ENCODE measurements at regions not wholly inside any gene's neighbourhood (a gene's known extent, or its start where the extent isn't known, plus 50 kb on each side); places are given as distances from the start of the nearest gene placed in this dataset.

GRCh38 chr3:104791331-104791730 lies 575.4 kb upstream of the ALCAM start:
- Histone ChIP-seq H3K9me3 (no peaks in the 10 kb centered on the region), H3K27me3 (no peaks in the 10 kb centered on the region), H3K4me3 (no peak overlapping the region), H3K4me1 (no peaks in the 10 kb centered on the region), H3K36me3 (no peaks in the 10 kb centered on the region), H3K27ac (replicated peaks in 1 of 4) (no peak overlapping the region)
- intact Hi-C loops (cut with DNase I), result no loop called here
- 67% methylated on average over 1 of the region's 1 CpG for WGBS
- TF ChIP-seq, protein P1, sequence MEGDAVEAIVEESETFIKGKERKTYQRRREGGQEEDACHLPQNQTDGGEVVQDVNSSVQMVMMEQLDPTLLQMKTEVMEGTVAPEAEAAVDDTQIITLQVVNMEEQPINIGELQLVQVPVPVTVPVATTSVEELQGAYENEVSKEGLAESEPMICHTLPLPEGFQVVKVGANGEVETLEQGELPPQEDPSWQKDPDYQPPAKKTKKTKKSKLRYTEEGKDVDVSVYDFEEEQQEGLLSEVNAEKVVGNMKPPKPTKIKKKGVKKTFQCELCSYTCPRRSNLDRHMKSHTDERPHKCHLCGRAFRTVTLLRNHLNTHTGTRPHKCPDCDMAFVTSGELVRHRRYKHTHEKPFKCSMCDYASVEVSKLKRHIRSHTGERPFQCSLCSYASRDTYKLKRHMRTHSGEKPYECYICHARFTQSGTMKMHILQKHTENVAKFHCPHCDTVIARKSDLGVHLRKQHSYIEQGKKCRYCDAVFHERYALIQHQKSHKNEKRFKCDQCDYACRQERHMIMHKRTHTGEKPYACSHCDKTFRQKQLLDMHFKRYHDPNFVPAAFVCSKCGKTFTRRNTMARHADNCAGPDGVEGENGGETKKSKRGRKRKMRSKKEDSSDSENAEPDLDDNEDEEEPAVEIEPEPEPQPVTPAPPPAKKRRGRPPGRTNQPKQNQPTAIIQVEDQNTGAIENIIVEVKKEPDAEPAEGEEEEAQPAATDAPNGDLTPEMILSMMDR (IDR thresholded peaks at IDR 0.05), result no peak
- TF ChIP-seq POLR2AphosphoS5 (IDR thresholded peaks at IDR 0.05), result no peak
- TF ChIP-seq POLR2A (IDR thresholded peaks at IDR 0.05; ENCODE audit: low read depth), result no peak
- TF ChIP-seq EP300 (IDR thresholded peaks at IDR 0.05), result no peak
- no peak for DNase-seq (ENCODE audit: extremely low spot score)

- WGBS, result 92% methylated on average over 5 of the region's 5 CpGs
- Histone ChIP-seq H3K27ac (replicated peaks in 1 of 4) (no peak overlapping the region), H3K36me3 (no peaks in the 10 kb centered on the region), H3K4me1 (no peaks in the 10 kb centered on the region), H3K9me3 (no peaks in the 10 kb centered on the region), H3K4me3 (no peak overlapping the region), H3K27me3 (no peaks in the 10 kb centered on the region)
- intact Hi-C loops (cut with DNase I), result no loop called here
- DNase-seq (ENCODE audit: extremely low spot score), result no peak
- TF ChIP-seq, protein P1 (IDR thresholded peaks at IDR 0.05), result no peak
- no peak for TF ChIP-seq POLR2AphosphoS5 (IDR thresholded peaks at IDR 0.05)
These were observed 570.2 kb upstream of the ALCAM start for GRCh38 chr3:104796556-104796955.

DNA sequence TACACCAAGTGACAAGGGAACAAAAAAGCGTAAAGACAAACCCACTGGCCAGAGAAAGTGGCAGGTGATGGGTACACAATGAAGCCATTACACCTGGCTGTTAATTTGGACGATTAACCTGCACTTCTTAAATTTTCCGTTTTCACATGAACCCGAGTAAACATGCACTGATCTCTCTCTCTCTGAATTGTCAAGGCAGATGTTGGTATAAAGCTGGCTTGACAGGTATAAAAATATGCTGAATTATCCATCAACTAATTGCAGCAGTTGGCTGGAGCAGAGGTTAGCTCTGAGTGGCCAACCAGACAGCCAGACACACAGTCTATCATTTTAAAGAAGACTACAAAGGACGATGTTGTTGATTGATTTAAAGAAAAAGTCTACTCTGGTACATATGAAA lies 561.7 kb upstream of the ALCAM start:
- Histone ChIP-seq H3K4me3 (no peak overlapping the region), H3K36me3 (no peaks in the 10 kb centered on the region), H3K4me1 (no peaks in the 10 kb centered on the region), H3K27ac (replicated peaks in 1 of 4) (no peak overlapping the region), H3K27me3 (no peaks in the 10 kb centered on the region), H3K9me3 (no peaks in the 10 kb centered on the region)
- 80% methylated on average over 5 of the region's 5 CpGs for WGBS
- DNase-seq (ENCODE audit: extremely low spot score), result no peak
- TF ChIP-seq, protein P1 (IDR thresholded peaks at IDR 0.05), result no peak
- TF ChIP-seq POLR2A (IDR thresholded peaks at IDR 0.05; ENCODE audit: low read depth), result no peak
- intact Hi-C loops (cut with DNase I), result no loop called here

DNA sequence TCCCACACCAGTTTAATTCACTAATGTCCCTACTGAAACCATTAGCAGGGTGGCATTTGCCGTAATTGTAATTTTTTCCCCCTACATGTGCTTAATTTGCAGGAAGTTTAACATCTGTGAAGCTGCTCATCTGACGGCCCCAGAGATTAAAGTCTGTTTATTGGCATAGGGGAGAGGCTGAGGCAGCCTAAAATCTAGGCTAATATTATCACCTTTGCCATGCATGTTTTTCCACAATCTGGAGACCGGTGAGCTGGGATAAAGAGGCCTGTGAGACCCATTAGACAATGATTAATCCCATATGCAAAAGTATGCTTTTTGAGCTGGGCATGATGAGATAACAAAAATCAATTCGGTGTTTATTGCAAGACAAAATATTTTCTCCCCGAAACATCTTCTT lies 561.2 kb upstream of the ALCAM start:
- no peaks in the 10 kb centered on the region for H3K36me3 ChIP-seq
- no peak overlapping the region for H3K27ac ChIP-seq (replicated peaks in 1 of 4)
- no peaks in the 10 kb centered on the region for H3K27me3 ChIP-seq
- intact Hi-C loops (cut with DNase I), result no loop called here
- TF ChIP-seq POLR2AphosphoS5 (IDR thresholded peaks at IDR 0.05) (no peak), EP300 (IDR thresholded peaks at IDR 0.05) (no peak), POLR2A (IDR thresholded peaks at IDR 0.05; ENCODE audit: low read depth) (no peak)
- TF ChIP-seq, protein P1 (IDR thresholded peaks at IDR 0.05), result no peak
- no peaks in the 10 kb centered on the region for H3K4me1 ChIP-seq
- 74% methylated on average over 5 of the region's 5 CpGs for WGBS
- no peak overlapping the region for H3K4me3 ChIP-seq
- H3K9me3 ChIP-seq, result no peaks in the 10 kb centered on the region
- DNase-seq (ENCODE audit: extremely low spot score), result no peak

DNA sequence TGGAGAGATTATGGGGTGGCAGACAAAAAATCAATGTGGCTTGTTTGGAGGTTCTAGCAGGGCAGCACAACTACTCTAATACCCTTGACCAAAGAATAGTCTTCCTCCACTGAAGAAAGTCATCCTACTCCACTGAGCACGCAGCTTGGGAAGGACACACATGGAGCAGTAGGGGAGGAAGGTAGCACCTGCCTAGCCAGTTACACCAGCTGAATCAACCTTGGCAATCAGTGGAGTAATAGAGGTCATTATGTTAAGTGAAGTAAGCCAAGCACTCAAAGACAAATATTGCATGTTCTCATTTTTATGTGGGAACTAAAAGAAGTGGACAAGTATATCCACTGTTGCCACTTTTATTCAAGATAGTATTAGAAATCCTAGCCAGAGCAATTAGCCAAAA lies 555.8 kb upstream of the ALCAM start:
- intact Hi-C loops (cut with DNase I), result no loop called here
- Histone ChIP-seq H3K4me1 (no peaks in the 10 kb centered on the region), H3K9me3 (no peaks in the 10 kb centered on the region), H3K27me3 (no peaks in the 10 kb centered on the region), H3K4me3 (no peak overlapping the region), H3K27ac (replicated peaks in 1 of 4) (no peak overlapping the region), H3K36me3 (no peaks in the 10 kb centered on the region)
- DNase-seq (ENCODE audit: extremely low spot score), result no peak
- WGBS, result 93% methylated on average over 1 of the region's 1 CpG
- TF ChIP-seq, protein P1 (IDR thresholded peaks at IDR 0.05), result no peak
- no peak for TF ChIP-seq EP300 (IDR thresholded peaks at IDR 0.05)
- no peak for TF ChIP-seq POLR2AphosphoS5 (IDR thresholded peaks at IDR 0.05)
